NCI-H526 treated with DMSO at 0.1 percent for 48 hours (cell line): ENCODE measurements at regions not wholly inside any gene's neighbourhood (a gene's known extent, or its start where the extent isn't known, plus 50 kb on each side); places are given as distances from the start of the nearest gene placed in this dataset.
"Not testable (repeated sequence)": the region's sequence is repeated elsewhere in the genome, so short reads cannot be mapped to it uniquely, and the experiment has no call there.

Source experiments
- DNase-seq: peaks from one replicate; lab custom pipeline; 2025; lab: John Stamatoyannopoulos, UW

DNA sequence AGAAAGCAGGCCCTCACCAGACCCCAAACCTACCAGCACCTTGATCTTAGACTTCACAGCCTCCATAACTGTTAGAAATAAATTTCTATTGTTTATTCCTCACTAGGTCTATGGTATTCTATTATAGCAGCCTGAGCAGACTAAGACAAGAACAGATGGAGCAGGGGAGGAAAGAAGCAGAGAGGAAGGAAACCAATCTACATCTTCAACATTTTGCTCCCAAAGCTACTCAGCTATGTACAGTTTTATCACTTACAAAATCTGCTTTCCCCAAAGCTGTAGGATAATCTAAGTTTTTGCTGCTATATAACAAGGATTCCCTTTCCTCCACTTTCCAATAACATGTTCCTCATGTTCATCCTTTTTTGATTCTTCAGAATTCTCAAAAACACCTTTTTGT, 274.4 kb upstream of the CHAC2 start:
- no peak for DNase-seq

DNA sequence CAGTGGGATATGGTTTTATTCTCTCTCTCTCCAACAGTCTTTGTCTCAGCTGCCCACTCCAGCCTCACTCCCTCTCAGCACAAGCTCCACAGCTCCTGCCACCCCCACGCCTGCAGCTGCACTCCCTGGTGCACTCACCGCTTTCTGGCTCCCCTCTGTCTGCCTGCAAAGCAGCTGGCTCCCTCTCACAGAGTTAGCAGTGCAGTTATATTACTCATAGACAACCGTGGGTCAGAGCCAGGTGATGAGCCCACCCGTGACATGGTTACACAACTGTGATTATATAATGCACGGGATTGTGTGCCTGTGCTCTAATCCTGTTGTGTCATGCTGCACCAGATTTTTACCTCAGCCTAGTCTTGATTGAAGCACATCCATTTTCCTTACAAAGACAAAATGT, 276.9 kb upstream of the CHAC2 start:
- DNase-seq = no peak

DNA sequence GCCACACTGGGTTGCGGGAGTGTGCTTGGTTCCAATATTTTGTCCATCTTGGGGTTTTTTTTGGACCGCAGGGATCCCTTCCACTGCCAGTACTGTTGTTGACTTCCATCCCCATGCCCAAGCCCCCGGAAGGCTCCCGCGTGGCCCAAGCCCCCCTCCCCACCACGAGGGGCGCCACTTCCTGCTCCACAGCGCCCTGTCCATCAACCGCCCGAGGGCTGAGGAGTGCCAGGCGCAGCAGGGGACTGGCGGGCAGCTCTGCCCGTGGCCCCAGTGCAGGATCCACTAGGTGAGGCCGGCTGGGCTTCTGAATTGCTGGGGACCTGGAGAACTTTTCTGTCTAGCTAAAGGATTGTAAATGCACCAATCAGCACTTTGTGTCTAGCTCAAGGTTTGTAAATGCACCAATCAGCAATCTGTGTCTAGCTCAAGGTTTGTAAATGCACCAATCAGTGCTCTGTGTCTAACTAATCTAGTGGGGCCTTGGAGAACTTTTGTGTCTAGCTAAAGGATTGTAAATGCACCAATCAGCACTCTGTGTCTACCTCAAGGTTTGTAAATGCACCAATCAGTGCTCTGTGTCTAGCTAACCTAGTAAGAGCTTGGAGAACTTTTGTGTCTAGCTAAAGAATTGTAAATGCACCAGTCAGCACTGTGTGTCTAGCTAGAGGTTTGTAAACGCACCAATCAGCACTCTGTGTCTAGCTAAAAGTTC, 281.3 kb upstream of the CHAC2 start:
- DNase-seq = not testable (repeated sequence)

DNA sequence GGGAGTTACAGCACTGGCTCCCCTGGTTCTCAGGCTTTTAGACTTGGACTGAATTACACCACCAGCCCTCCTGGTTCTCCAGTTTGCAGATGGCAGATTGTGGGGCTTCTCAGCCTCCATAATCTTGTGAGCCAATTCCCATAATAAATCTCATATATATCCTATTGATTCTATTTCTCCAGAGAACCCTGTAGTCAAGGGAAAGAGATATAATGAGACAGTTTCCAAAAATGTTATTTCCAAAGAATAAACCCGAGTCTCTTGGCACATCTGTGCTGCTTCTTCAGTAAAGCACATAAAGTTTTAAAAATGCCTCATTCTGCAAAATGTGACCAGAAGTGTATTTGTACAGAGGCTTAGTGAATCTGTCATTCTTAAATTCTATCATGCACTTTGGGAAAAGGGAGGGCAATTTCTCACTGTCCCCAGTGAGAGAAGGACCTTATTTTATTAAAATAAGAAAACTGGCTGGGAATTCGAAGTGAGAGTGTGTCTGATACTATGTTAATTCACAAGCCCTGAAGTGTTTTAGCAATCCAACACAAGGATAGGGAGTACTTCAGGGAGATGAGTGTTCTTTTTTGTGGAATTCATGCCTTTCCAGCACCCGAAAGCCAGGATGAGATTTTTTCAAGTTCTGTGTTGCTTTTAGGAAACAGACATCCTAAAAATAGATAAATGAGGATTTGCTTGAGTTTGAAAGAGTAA, 282.4 kb upstream of the CHAC2 start:
- no peak for DNase-seq

DNA sequence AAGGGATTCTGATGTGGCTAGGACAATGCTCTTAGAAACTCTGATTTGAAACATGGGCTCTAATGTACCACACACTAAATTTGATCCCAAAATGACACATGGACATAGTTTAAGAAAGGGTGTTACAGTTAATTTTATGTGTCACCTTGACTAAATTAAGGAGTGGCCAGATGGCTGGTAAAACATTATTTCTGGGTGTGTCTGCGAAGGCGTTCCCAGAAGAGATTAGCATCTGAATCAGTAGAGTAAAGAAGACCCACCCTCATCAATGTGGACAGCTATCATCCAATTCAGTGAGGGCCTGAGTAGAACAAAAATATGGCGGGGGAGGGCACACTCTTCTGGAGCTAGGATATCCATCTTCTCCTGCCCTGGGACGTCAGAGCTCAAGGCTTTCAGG, 283.1 kb upstream of the CHAC2 start:
- no peak for DNase-seq

DNA sequence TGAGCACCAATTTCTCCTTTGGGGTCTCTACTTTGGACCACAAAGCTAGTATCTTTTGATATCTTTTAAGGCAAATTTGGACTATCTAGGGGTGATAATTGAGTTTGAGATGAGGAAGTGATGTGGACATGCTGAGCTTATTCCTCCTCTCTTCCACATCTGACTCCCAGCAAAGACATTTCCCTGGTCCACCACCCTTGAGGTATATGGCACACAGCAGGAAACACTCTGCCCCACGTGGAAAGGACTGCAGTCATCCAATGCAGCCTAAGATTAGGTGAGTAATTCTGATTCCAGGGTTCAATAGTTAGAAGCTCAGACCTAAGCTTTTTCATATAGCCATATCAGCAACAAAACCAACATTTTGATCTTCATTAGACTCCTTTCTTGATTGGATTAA, 290.1 kb upstream of the CHAC2 start:
- DNase-seq = no peak

DNA sequence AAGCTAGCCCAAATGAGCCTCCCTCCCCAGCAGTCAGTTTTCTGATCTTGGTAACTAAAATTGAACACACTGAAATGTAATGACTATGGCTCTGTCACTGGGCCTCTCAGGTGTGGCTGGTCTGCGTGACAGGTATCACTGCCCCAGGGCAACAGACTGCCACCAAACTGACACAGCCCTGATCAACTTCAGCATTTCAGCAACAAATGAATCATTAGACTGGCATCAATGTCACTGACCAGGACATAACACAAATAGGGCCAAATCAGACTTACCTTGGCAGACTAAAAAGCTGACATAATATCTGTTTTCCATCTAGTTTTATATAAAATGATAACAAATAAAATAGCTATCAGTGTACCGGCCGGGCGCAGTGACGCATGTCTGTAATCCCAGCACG, 290.8 kb upstream of the CHAC2 start:
- DNase-seq = no peak

DNA sequence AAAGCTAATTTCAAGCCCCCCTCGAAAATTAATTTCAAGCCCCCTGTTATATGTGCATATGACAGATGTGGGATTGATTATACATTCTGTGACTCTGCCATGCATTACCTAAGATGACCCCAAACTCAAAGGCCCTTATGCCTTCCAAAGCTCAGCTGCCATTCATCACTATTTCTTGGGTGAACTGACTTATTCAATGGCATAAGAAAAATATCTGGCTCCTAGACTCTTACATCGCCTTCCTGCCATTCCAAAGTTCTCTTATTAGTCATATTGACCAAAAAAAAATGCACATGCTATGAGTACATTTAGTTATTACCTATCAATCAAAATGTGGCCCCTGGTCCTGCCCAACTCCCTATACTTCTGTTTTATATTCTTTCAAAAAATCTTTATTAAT, 291.8 kb upstream of the CHAC2 start:
- DNase-seq = no peak

DNA sequence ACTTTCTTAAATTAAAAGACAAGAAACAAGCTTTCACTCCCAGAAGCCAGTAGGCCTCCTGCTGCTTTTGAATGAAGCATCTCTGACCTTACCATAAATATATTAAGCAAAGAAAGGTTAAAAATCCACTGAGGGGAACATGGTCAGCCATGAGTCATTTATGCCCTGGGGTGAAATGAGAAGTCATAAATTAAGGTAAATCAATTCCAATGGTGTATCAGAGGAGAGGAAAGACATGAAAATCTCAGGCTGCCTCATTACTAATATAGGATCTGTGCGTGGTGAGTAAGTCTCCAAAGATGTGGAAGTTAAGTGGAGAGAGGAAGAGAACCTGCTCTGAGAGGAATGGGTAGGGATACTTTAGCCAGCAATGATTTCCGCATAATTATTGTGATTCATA, 292.3 kb upstream of the CHAC2 start:
- DNase-seq = no peak

DNA sequence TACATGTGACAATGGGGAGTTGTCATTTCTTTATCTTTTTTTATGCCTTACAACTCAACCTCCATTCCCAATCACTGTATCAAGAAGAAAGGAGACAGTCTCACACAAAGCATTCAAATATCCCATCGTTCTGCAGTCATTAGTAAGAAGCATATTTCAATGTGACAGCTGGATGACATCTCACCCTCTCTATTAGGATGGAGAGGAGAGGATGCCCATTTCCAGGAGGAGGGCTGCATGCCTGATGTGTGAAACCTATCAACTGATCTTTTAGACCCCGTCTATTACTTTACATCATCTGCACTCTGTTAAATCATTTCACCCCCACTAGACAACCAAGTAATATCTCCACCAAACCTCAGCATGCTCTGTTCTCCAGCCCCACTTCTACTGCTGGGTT, 292.7 kb upstream of the CHAC2 start:
- no peak for DNase-seq

DNA sequence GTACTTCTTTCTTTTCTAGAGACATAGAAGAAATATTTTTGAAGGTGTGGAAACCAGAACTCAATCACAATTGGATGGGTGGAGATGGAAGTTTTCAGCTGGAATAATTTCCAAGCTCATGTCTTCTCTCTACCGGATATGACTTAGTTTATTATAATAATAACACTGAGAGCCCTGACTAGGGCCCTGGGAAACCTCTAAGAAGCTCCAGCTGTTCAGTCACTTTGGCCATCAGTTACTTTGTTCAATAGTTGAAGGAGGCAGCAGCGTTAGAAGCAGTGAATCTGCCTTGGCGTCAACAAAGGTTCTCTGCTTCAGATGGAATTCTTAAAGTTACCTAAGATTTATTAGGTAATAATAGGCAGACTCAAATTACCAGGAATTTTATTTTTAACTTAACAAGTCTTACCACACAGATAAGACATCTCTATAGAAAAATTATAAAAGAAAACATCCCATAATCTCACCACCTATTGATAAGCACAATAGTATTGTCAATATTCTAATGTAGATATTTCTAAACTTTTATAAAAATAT, 293.8 kb upstream of the CHAC2 start:
- DNase-seq = no peak

DNA sequence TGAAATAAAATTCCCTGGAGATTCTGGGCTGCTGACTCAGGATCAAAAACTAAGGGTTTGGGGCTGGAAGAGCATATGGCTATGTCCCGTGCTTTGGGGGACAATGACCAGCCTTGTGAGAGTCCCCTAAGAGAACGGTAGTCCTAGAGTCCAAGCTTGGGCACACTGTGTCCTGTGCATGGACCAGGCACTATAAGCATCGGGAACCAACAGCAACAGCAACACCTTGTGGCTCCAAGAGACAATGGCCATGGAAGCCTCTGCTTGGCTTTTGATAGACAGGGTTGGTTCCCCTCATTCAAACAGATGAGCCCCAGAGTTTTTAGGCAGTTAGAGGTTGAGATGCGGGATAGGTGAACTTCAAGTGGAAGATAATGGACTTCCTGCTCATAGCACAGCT, 294.4 kb upstream of the CHAC2 start:
- no peak for DNase-seq

DNA sequence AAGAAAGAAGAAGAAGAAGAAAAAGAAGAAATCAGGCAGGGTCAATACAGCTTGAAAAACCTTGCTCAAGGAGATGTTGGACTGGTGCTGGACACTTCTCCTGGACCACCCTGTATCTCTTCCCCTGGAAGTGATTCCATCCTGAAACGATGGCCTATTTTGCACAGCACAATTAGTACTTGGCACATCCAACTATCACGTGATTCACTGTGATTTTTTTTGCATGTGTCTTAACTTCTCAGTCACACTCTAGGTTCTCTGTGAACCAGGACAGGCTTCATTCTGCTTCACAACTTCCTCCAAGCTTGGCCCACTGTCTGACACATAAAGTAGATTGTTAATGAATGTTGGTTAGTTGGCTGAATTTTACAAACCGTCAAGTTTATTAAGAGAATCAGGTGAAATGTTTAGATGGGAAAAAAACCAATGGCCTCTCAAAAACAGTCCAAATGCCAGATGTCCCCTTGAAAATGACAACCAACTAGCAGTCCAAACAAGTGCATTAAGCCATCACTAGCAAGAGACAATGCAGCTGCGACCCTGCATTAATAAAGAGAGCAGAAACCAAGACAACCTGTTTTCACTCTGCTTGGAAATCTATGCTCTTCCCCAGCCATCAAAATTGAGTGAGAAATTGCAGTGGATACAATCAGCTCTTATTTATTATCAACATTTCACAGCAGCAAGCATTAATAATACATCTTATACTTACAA, 300.0 kb upstream of the CHAC2 start:
- no peak for DNase-seq

DNA sequence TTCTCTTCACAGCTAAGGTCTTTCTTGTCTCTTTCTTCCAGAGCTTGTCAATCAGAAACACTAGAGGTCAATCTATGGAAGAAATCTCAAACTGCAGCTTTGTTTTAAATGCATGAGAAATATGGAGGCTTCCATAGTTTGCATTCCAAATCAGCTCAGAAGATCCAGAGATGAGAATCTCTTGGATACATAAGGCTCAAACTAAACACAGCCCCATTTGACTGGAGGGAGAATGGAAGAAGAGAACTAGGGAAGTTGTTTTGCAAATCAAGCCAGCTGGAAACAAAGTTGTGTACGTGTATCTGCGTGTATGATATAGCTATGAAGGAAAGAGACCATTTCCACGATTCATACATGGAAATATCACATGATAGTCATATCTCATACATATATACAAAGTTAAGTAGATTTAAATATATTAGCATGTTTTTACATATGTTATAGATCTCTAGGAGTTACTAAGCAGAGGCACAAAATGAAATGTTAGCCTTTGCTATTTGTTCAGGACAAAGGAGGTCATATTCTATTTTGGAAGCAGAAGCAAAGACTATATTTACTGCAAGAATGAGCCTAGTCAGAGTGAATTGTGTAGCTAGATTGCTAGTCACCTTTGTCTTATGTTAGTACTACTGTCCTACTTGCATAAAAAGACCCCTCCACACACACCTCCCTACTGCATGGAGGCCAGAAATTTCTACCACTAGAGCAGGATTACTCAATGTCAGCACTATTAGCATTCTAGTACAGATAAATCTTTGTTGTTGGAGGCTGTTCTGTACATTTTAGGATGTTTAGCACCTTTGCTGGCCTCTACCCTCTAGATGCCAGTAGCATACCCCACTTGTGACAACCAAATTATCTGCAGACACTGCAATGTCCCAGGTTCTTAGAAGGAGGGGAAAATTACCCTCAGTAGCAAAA, 303.5 kb upstream of the CHAC2 start:
- peak; percentile 58 for DNase-seq

DNA sequence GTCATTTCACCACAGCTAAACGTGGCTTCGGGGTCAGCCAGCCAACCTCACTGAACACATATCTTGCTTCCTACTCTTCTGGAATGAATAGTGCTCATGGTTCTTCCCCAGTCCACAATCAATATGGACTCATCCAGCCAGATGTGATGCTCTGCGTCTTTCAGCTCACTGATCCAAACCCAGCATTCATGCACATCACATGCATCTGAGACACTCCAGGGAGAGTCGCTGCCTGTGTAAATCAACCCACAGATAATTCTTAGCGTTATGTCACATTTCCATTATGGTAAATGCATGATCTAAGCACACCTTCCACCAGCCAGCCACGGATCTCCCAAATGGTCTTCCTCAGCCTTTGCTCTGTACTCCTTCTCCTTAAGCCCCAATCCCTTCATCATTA, 306.7 kb upstream of the CHAC2 start:
- DNase-seq = no peak

DNA sequence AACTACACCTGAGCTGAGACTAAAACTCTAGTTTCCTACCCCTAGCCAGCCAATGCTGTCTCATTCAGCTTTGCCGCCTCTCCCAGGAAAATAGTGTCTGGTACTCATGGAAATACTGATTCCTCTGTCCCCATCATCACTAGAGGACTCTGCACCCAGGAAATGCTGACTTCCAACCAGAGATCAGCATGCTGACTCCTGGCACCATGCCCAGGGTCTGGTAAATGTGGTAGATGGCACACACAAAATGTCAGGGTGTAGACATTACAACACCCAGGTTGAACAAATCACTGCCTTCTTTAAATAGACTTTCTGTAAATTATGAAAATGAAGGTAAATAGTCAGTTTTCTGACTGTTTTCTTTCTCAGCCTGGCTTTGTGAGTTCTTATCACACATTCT, 307.3 kb upstream of the CHAC2 start:
- no peak for DNase-seq

DNA sequence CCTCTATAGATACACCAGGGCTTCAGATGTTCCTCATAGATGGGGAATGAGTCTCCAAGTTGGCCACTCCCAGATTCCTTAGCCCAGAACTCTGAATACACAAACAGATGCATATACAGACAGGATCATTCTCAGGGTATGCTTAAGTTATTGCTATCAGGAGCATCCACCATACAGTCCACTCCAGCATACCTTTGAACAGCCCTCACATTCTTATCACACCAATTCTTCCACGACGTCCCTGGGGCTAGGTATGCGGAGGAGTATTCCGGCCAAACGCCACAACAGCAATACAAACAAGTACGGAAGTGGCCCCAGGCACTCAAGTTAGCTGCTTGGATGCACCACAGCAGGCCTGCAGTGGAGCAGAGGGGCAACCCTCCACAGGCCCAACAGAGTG, 312.5 kb upstream of the CHAC2 start:
- no peak for DNase-seq

DNA sequence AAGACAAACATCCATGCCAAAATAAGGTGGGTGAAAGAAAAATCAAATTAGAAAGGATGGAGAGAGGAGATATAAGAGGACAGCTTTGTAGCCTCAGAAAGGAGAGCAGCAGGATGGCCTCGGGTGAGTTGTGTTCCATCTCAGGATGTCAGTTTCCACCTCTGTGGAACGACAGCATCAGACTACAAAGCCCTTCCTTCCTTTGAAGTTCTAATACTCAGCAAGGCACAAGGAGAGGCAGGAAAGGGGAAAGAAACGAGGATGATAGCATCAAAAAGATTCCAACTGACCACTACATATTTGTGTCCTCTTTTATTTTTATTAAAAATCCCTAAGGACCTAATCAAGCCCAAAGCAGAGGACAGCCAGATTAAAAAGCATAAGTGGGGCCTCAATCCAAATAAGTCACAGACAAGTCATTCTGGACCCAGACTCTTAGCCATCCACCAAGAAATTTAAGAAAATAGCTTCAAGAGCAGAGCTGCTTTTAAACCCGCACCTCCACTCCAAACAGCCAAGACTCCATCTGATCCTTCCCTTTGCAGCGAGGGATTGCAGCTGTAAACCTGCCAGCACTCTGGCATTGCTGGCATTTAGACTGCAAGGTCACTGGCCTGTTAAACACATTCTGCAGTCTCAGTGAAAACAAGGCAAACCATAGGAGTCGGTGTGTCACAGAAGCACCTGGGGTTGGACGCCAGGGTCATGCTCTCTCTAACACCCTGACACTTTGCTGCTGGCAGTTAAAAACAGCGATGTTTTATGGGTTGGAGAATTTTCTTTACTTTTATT, 314.5 kb upstream of the CHAC2 start:
- DNase-seq = no peak

DNA sequence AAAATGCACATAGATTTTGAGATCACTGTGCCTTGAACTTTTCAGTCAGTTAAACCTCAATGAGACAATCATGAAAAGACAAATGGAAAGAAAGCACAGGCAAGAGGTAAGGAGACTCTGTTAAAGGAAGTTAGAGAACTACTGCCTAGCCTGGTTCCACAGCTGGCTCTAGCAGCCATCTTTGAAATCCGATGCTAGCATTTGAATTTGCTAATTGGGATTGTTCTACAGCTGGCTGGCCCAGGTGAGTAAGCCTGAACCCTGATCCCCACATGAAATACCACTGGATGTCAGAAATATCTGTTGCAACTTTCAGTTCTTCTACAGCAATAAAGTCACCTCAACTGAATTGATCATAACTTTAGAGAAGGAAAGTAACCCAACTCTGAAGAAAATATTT, 315.2 kb upstream of the CHAC2 start:
- no peak for DNase-seq

DNA sequence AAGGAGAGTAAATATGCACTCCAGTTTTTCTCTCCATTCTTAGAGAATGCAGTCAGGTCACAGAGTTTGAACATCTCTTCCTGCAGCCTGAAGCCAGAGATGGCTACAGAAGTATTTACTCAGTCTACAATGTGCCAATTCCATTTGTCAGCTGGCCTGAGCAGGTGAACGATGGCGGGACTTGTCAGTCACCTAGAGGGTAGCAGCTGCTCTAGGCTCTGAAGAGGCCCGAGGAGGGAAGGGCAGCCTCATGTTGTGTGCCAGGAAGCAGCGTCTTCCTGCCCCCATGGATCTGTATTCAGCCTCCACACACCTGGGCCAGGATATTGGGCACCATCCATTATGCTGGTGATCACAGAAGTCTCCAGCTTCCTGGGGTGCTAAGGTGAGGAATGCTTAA, 316.7 kb upstream of the CHAC2 start:
- no peak for DNase-seq

DNA sequence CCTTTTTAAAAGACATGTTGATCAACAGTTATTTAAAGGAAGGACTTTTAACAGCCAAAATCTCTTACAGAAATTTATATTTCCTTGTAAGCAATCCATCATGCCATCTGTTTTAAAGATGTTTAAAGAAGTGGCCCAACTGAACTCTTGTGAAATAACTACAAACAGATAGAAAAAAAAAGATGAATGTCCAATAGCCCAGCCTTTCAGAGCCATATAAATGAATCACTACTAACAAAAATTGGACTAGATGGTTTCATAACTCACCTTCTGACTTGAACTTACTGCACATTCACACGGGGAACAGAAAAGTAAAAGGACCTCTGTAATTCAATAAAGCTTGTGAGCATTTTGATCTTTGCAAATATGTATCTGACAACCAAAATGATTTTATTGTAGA, 319.0 kb upstream of the CHAC2 start:
- no peak for DNase-seq
